Stimulated activated effector memory CD8-positive, alpha-beta T cell treated with anti-CD3 and anti-CD28 coated beads, Interleukin-12 subunit alpha, Interleukin-12 subunit beta, amount 100 ng/mL, for 72 hours (primary cell): ENCODE measurements at regions not wholly inside any gene's neighbourhood (a gene's known extent, or its start where the extent isn't known, plus 50 kb on each side); places are given as distances from the start of the nearest gene placed in this dataset.
A peak's percentile ranks its signal among the peaks of the same experiment; 100 is the strongest.
"Not testable (repeated sequence)": the region's sequence is repeated elsewhere in the genome, so short reads cannot be mapped to it uniquely, and the experiment has no call there.

ENCODE experiments used
- ATAC-seq: fragments of 150-1000 bp; cut with Tn5 transposase; 2 replicates; pipeline ENCODE4 v1.10.0; 2021
- DNase-seq, 2 donors: peaks; one replicate each; pipeline ENCODE4 v3.0.0; 2021 to 2022; ENCODE audit warnings: low spot score in 2 of 2
- H3K27ac Mint-ChIP-seq: one replicate; pipeline ENCODE4 v1.8.0; 2022; ENCODE audit warnings: mild to moderate bottlenecking, mixed read lengths
- H3K36me3 Mint-ChIP-seq: one replicate; pipeline ENCODE4 v1.8.0; 2022; ENCODE audit warnings: mild to moderate bottlenecking, mixed read lengths
- H3K4me1 Mint-ChIP-seq: one replicate; pipeline ENCODE4 v1.8.0; 2022; ENCODE audit warnings: mixed read lengths
- H3K4me3 Mint-ChIP-seq: one replicate; pipeline ENCODE4 v1.8.0; 2022; ENCODE audit warnings: mild to moderate bottlenecking, mixed read lengths
- H3K9me3 Mint-ChIP-seq: one replicate; pipeline ENCODE4 v1.8.0; 2022; ENCODE audit warnings: mixed read lengths

DNA sequence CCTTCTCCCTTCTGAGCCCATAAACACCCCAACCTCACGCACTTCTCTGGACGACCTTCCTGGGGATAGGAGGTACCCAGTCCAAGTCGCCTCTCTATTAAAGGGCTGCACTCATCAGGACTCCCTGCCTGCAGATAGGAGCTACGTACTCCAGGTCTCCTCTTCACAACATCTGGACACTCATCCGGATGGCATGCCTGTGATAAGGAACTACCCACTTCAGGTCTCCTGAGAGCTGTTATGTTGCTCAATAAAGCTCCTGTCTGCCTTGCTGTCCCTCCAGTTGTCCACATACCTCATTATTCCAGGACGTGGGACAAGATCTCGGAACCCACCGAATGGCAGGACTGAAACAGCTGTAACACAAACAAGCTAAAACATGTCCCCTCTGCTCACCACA lies 548.0 kb downstream of the TBC1D32 start:
- peak; percentile 26 for ATAC-seq
- Mint-ChIP-seq H3K9me3 (no peaks in the 10 kb centered on the region), H3K4me3 (no peak overlapping the region), H3K27ac (no peak overlapping the region), H3K4me1 (no peaks in the 10 kb centered on the region), H3K36me3 (no peaks in the 10 kb centered on the region)
- no peak for DNase-seq

DNA sequence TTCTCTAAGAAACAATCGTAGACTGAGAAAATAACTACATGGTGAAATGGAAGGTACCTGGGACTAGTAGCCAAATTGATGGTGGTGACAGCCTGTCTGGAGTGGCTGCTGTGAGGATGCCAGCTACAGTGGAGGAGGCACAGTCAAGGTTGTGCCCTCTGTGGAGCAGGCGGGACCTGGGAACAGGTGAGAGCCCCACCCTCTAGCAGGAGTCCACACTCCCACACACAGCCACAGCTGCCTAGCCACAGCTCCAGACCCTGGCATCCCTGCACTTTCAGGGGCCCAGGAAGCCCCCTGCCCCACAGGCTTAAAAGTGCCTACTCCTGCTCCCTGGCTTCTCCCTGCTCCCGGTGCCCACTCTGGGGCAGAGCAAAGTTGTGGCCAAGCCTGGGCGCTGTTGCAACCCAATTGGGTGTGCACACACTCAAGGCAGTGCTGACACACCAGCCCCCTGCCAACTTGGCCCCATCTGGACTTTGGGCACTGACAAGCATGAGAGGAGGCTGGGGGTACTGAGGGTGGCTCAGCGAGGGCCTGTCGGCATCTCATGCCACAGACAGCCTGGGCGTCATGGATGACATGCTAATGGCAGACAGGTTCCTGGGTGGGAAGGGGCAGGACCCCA lies 548.7 kb downstream of the TBC1D32 start:
- no peak overlapping the region for H3K27ac Mint-ChIP-seq
- no peaks in the 10 kb centered on the region for H3K36me3 Mint-ChIP-seq
- DNase-seq (no peak), ATAC-seq (peak; percentile 47)
- H3K9me3 Mint-ChIP-seq = no peaks in the 10 kb centered on the region
- no peaks in the 10 kb centered on the region for H3K4me1 Mint-ChIP-seq
- no peak overlapping the region for H3K4me3 Mint-ChIP-seq

DNA sequence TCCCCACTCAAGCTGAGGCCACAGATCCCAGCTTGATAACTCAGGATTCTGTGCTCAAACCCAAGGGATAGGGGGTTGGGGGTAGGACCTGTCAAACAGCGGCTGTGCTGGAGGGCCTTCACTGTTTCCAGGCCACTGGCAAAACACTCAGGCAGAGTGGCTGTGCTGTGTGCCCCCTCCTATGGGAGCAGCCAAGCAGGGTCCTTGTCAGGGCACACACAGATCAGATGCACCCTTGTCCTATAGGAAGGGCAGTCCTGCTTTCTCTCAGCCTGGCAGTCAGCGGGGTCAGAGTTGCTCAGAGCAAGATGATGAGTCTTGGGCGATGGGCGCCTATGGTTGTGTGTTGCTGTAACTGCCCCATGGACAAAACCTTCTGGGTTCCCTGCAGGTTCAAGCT lies 554.8 kb downstream of the TBC1D32 start:
- Mint-ChIP-seq H3K4me3 (no peak overlapping the region), H3K4me1 (no peaks in the 10 kb centered on the region), H3K9me3 (peaks cover 8% of the 10 kb centered on the region), H3K36me3 (no peaks in the 10 kb centered on the region), H3K27ac (no peak overlapping the region)
- no peak for DNase-seq
- ATAC-seq = peak; percentile 40

DNA sequence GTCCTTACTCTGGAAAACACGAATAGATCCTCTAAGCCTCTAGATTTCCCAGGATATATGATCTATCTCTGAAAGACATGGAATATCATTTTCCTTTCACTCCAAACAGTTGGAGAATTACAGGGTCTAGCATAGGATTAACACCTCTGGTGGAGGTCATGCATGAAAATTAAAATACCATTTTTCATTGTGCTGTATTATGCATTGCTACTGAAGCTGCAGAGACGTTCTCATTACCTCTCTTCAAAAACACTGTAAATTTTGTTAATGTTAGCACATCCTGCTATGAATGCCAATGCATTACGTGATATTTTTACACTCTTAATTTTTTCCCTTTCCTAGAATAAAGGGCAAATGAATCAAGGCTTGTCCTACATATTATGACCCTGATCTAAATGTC lies 558.6 kb downstream of the TBC1D32 start:
- H3K9me3 Mint-ChIP-seq = peaks cover 8% of the 10 kb centered on the region
- DNase-seq (no peak), ATAC-seq (no peak)
- H3K27ac Mint-ChIP-seq = no peak overlapping the region
- no peaks in the 10 kb centered on the region for H3K36me3 Mint-ChIP-seq
- H3K4me3 Mint-ChIP-seq = no peak overlapping the region
- no peaks in the 10 kb centered on the region for H3K4me1 Mint-ChIP-seq

DNA sequence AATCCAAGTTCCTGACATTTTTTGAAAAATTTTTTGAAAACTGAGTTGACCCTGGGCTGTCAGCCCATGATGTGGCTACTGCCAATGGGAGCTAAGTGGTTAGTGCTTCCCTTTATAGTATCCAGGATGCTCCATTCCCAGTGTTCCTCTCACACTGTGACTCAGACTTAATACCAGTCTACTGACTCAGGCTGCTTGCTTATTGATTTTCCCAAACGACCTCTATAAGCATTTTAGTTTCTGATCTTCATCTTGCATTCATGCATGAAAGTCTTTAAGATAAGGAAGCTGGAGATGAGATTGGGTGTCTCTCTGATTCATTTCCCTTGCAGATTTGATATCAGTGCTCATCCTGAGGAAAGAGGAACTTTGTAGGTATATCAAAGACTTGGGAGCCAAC lies 560.0 kb downstream of the TBC1D32 start:
- no peaks in the 10 kb centered on the region for H3K36me3 Mint-ChIP-seq
- H3K27ac Mint-ChIP-seq = no peak overlapping the region
- peaks cover 8% of the 10 kb centered on the region for H3K9me3 Mint-ChIP-seq
- ATAC-seq (no peak), DNase-seq (no peak)
- no peaks in the 10 kb centered on the region for H3K4me1 Mint-ChIP-seq
- no peak overlapping the region for H3K4me3 Mint-ChIP-seq

DNA sequence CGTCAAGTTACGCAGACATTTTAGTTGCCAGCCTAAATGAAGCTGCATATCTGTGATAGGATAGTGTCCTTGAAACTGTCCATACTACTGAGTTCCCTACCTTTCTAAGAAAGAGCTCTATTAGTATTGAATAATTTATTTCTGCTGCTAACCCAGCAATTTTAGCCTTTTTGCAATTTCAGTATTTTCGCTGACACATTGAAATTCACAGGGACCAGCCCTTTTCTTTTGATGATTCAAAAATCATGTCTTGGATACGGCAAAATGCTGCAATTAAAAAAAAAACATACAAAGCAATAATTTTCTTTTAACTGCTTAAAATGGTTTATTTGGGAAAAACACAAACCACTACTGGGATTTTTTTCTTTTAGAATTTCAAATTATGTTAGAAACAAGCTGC lies 563.3 kb downstream of the TBC1D32 start:
- Mint-ChIP-seq H3K27ac (no peak overlapping the region), H3K4me1 (no peaks in the 10 kb centered on the region), H3K4me3 (no peak overlapping the region), H3K36me3 (no peaks in the 10 kb centered on the region), H3K9me3 (peaks cover 8% of the 10 kb centered on the region)
- no peak for DNase-seq
- ATAC-seq = no peak

DNA sequence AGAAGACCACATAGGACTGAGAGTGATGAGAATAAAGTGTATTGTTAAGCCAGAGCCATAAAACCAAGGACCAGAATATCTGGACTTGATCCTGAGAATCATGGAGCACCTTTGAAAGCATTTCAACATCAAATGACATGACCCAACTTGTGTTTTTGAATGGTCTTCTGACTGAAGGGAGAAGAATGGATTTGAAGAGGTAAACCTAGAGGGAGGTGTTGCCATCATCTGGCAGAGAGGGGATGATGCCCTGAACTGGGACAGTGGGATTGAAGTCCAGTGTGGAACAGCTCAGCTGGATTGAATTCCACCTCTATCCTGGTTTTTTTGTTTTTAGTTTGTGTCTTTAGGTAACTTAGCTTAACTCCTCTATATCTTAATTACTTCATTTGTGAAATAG lies 570.0 kb downstream of the TBC1D32 start:
- Mint-ChIP-seq H3K4me1 (no peaks in the 10 kb centered on the region), H3K36me3 (no peaks in the 10 kb centered on the region), H3K9me3 (peaks cover 4% of the 10 kb centered on the region), H3K27ac (no peak overlapping the region), H3K4me3 (no peak overlapping the region)
- DNase-seq (no peak), ATAC-seq (no peak)

DNA sequence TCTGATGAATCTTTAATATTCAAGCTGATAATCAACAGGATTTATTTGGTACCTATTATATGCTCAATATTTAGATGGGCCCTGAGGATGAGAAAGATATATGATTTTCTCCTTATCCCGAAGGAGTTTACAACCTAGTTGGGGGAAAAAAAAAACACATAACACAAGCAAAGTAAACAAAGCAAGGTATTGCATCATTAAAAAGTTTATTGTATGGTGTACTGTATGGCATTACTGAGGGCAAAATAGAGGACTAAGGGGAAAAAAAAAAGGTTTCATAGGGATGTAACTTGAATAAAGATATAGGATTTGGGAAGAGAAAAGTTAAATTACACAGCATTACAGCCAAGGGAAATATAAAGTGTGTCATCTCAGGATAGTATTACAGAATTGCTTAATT lies 574.7 kb downstream of the TBC1D32 start:
- Mint-ChIP-seq H3K4me1 (no peaks in the 10 kb centered on the region), H3K9me3 (peaks cover 2% of the 10 kb centered on the region), H3K27ac (no peak overlapping the region), H3K36me3 (no peaks in the 10 kb centered on the region), H3K4me3 (no peak overlapping the region)
- DNase-seq (no peak), ATAC-seq (no peak)

DNA sequence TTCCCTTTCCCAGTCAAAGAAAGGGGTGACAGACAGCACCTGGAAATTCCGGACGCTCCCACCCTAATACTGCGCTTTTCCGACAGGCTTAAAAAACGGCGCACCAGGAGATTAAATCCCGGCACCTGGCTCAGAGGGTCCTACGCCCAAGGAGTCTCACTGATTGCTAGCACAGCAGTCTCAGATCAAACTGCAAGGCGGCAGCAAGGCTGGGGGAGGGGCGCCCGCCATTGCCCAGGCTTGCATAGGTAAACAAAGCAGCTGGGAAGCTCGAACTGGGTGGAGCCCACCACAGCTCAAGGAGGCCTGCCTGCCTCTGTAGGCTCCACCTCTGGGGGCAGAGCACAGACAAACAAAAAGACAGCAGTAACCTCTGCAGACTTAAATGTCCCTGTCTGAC lies 585.7 kb downstream of the TBC1D32 start:
- not testable (repeated sequence) for H3K36me3 Mint-ChIP-seq, H3K27ac Mint-ChIP-seq, H3K4me1 Mint-ChIP-seq, DNase-seq, H3K9me3 Mint-ChIP-seq, ATAC-seq, H3K4me3 Mint-ChIP-seq

DNA sequence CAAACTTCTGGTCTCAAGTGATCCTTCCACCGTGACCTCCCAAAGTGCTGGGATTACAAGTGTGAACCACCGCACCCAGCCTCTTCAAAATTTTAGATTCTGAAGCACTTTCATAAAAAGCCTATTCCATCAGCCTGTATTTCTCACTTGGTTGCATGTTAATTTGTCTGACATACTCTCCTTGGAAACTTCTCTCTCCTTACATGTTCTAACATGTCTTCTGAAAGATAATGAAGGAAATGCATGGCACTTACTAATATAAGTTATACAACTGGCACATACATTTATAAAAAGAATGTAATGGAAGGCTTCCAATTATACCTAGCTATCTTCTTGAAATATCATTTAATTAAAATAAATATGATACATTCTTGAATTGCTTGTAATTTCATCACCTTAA lies 597.5 kb downstream of the TBC1D32 start:
- Mint-ChIP-seq H3K4me3 (no peak overlapping the region), H3K9me3 (peaks cover 7% of the 10 kb centered on the region), H3K36me3 (no peaks in the 10 kb centered on the region), H3K27ac (no peak overlapping the region), H3K4me1 (no peaks in the 10 kb centered on the region)
- DNase-seq (no peak), ATAC-seq (no peak)

DNA sequence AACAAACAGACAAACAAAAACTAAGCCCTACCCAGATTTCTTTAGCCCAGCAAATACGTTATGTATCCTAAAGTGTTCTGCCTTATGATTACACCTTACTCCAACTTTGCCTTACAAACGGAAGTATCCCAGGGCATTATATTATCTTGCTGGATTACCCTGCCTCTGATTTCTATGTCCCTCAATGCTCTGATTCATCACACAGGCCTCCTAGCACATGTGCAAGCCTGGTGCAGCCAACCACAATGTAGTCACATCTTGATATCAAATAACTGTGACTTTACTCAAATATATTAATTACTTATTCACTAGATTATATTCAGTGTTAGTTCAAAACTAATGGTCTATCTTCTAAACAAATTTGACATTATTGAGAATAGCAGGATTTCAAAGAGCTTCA lies 598.6 kb downstream of the TBC1D32 start:
- ATAC-seq = no peak
- no peak for DNase-seq
- Mint-ChIP-seq H3K4me3 (no peak overlapping the region), H3K9me3 (peaks cover 7% of the 10 kb centered on the region), H3K4me1 (no peaks in the 10 kb centered on the region), H3K36me3 (no peaks in the 10 kb centered on the region), H3K27ac (no peak overlapping the region)

DNA sequence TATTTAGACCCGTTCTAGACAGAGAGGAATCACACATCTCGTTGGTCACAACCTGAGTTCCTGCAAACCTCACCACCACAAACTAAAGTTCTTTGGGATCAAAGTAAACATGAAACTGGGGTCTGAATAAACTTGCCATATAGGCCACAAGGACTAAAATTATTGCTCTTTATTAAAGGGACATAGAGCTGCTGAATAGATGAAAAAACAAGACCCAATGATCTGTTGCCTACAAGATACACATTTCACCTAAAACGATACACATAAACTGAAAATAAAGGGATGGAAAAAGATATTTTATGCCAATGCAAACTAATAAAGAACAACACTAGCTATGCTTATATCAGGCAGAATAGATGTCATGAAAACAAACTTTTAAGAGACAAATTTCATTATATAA lies 623.0 kb downstream of the TBC1D32 start:
- Mint-ChIP-seq H3K4me3 (no peak overlapping the region), H3K9me3 (peaks cover 18% of the 10 kb centered on the region), H3K36me3 (no peaks in the 10 kb centered on the region), H3K27ac (no peak overlapping the region), H3K4me1 (no peaks in the 10 kb centered on the region)
- DNase-seq (no peak), ATAC-seq (no peak)

DNA sequence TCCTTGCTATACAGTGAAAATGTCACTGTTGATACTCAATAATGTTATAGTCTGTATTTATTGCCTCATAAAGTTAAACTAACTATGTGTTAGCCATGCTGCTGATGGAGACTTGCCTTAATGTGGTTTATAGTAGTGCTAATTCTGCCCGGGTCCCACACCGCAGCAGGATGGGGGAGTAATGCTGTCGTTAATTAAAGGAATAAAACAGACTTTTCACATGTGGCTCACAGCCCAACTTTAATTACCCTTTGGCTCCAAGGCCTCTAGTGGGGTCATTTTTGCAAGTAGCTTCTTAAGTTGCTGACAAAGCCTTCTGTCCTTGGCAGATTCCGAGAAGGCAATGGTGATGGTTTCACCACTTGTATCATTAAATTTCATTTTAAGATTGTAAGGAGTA lies 634.3 kb downstream of the TBC1D32 start:
- DNase-seq (no peak), ATAC-seq (no peak)
- no peaks in the 10 kb centered on the region for H3K4me1 Mint-ChIP-seq
- peaks cover 15% of the 10 kb centered on the region for H3K9me3 Mint-ChIP-seq
- no peaks in the 10 kb centered on the region for H3K36me3 Mint-ChIP-seq
- H3K27ac Mint-ChIP-seq = no peak overlapping the region
- no peak overlapping the region for H3K4me3 Mint-ChIP-seq

DNA sequence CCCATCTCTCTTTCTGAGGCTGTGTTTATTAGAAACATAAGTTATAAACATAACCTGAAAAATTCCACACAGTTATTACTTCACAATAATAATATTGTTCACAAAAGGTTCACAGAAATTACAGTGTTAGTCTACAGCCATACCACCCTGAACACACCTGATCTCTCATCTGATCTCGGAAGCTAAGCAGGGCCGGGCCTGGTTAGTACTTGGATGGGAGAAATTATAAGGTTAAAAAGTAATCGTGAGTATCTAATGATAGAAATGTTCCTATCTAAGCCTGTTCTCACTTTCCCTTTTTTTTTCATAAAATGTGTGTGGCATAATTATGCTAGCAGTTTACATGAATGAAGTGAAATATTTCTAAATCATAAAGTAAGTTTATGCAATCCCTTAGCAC lies 647.8 kb downstream of the TBC1D32 start:
- no peaks in the 10 kb centered on the region for H3K4me1 Mint-ChIP-seq

DNA sequence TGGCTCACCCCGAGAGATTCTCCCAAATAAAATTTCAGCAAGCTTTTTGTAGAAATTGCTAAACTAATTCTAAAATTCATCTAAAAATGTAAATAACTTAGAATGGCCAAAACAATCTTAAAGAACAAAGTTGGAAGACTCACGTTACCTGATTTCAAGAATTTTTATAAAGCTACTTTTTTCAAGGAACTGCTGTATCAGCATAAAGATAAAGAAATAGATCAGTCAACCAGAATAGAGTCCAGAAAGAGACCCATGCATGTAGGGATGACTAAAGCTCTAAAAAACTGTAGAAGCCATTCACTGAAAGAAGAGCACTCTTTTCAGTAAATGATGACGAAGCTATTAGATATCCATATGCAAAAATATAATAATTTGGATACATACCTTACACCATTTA lies 652.1 kb downstream of the TBC1D32 start:
- no peak for DNase-seq
- H3K9me3 Mint-ChIP-seq = peaks cover 4% of the 10 kb centered on the region
- H3K4me1 Mint-ChIP-seq = no peaks in the 10 kb centered on the region
- H3K27ac Mint-ChIP-seq = no peak overlapping the region
- H3K4me3 Mint-ChIP-seq = no peak overlapping the region
- no peak for ATAC-seq
- no peaks in the 10 kb centered on the region for H3K36me3 Mint-ChIP-seq

More for the DNA sequence above, 647.8 kb downstream of the TBC1D32 start:
- DNase-seq (no peak), ATAC-seq (no peak)
- Mint-ChIP-seq H3K27ac (no peak overlapping the region), H3K9me3 (no peaks in the 10 kb centered on the region), H3K4me3 (no peak overlapping the region), H3K36me3 (no peaks in the 10 kb centered on the region)

DNA sequence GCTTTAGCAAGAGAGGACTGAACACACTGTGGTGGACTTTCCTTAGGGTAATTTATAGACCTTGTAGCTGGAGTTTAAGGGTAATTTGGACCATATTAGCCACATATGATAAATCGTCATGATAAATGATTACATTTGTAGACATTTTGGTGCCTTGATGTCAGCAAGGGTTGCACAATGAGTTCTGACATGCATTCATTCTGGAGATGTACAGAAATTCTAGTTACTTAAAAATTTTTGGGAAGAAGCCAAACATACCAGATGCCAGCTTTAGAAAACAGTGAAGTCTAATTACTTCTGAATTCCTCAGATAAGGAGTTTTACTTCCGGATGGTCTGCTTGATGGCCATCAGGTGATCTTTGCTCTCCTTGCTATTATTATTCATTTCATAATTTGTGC lies 653.1 kb downstream of the TBC1D32 start:
- no peak for ATAC-seq
- no peak for DNase-seq
- no peaks in the 10 kb centered on the region for H3K36me3 Mint-ChIP-seq
- H3K9me3 Mint-ChIP-seq = peaks cover 4% of the 10 kb centered on the region
- no peaks in the 10 kb centered on the region for H3K4me1 Mint-ChIP-seq
- no peak overlapping the region for H3K4me3 Mint-ChIP-seq
- H3K27ac Mint-ChIP-seq = no peak overlapping the region

DNA sequence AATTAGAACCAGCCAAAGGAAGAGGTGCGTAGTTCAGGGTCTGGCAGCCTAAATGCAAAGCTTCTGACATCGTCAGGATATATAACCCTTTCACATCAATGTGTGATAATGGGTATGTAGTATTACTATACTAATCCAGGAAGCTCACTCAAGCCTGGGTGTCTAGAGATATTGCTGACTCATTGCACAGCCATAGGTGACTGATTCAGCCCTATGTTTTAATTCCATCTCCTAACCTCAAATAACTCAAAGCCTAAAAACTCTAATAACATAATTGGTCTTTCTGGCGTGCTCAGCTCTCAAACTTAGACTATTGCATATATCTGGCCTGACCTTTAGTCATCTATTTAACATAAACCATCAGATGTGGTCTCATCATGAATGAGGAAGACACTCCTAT lies 658.4 kb downstream of the TBC1D32 start:
- Mint-ChIP-seq H3K36me3 (no peaks in the 10 kb centered on the region), H3K27ac (no peak overlapping the region), H3K4me3 (no peak overlapping the region), H3K9me3 (peaks cover 4% of the 10 kb centered on the region), H3K4me1 (no peaks in the 10 kb centered on the region)
- DNase-seq (no peak), ATAC-seq (no peak)
